HG02588 (cell line): ENCODE measurements at regions not wholly inside any gene's neighbourhood (a gene's known extent, or its start where the extent isn't known, plus 50 kb on each side); places are given as distances from the start of the nearest gene placed in this dataset.
"Not testable (repeated sequence)": the region's sequence is repeated elsewhere in the genome, so short reads cannot be mapped to it uniquely, and the experiment has no call there.

Experiments
- ATAC-seq: cut with Tn5 transposase; IDR thresholded peaks from one replicate; pipeline ENCODE4 v1.9.1; 2021; ENCODE audit warnings: mild to moderate bottlenecking, moderate library complexity; ENCODE audit not compliant: unreplicated experiment

GRCh38 chr17:5943982-5944381 lies 126.2 kb upstream of the WSCD1 start:
- no peak for ATAC-seq

GRCh38 chr17:5947701-5948180 lies 122.4 kb upstream of the WSCD1 start:
- ATAC-seq = no peak

GRCh38 chr17:5948811-5949210 lies 121.4 kb upstream of the WSCD1 start:
- no peak for ATAC-seq

GRCh38 chr17:5950878-5951277 lies 119.3 kb upstream of the WSCD1 start:
- no peak for ATAC-seq

- no peak for ATAC-seq
These were observed 118.3 kb upstream of the WSCD1 start for GRCh38 chr17:5951912-5952311.

- no peak for ATAC-seq
These were observed 117.7 kb upstream of the WSCD1 start for GRCh38 chr17:5952518-5952917.

- ATAC-seq = no peak
These were observed 114.4 kb upstream of the WSCD1 start for GRCh38 chr17:5955764-5956163.

- no peak for ATAC-seq
These were observed 111.3 kb upstream of the WSCD1 start for GRCh38 chr17:5958850-5959249.

- no peak for ATAC-seq
These were observed 107.8 kb upstream of the WSCD1 start for GRCh38 chr17:5962371-5962770.

GRCh38 chr17:5971969-5972368 lies 98.2 kb upstream of the WSCD1 start:
- ATAC-seq = no peak

GRCh38 chr17:5973410-5973809 lies 96.8 kb upstream of the WSCD1 start:
- ATAC-seq = no peak

- ATAC-seq = no peak
These were observed 94.5 kb upstream of the WSCD1 start for GRCh38 chr17:5975661-5976060.

GRCh38 chr17:5976251-5976650 lies 93.9 kb upstream of the WSCD1 start:
- ATAC-seq = no peak

GRCh38 chr17:5978496-5978895 lies 91.7 kb upstream of the WSCD1 start:
- ATAC-seq = no peak

GRCh38 chr17:5980941-5981340 lies 89.2 kb upstream of the WSCD1 start:
- ATAC-seq = no peak

- no peak for ATAC-seq
These were observed 83.5 kb upstream of the WSCD1 start for GRCh38 chr17:5986644-5987043.

- ATAC-seq = no peak
These were observed 69.8 kb upstream of the WSCD1 start for GRCh38 chr17:6000426-6000825.

GRCh38 chr17:6003221-6003620 lies 67.0 kb upstream of the WSCD1 start:
- ATAC-seq = not testable (repeated sequence)

- no peak for ATAC-seq
These were observed 64.2 kb upstream of the WSCD1 start for GRCh38 chr17:6005939-6006338.

GRCh38 chr17:6011206-6011605 lies 59.0 kb upstream of the WSCD1 start:
- ATAC-seq = no peak

GRCh38 chr17:6018788-6019187 lies 51.4 kb upstream of the WSCD1 start:
- no peak for ATAC-seq

GRCh38 chr17:6019959-6020358 lies 50.2 kb upstream of the WSCD1 start:
- ATAC-seq = no peak

GRCh38 chr17:6020376-6021010 lies 49.7 kb upstream of the WSCD1 start:
- ATAC-seq = no peak
